Lower leg skin (tissue), 4 donors: ENCODE measurements at regions not wholly inside any gene's neighbourhood (a gene's known extent, or its start where the extent isn't known, plus 50 kb on each side); places are given as distances from the start of the nearest gene placed in this dataset.

Source experiments
- DNase-seq, 2 donors: peaks; one replicate each; pipeline ENCODE4 v3.0.0-alpha.2; 2019; ENCODE audit warnings: low spot score in 2 of 2
- H3K4me3 ChIP-seq: fragments of 200-600 bp; sonication (generic); 2 replicates; pipeline ENCODE4 v1.5.1; 2017; ENCODE audit warnings: mild to moderate bottlenecking, low read depth; ENCODE audit not compliant: poor library complexity, severe bottlenecking
- CTCF ChIP-seq, 3 donors: fragments of 450-650 bp; IDR thresholded peaks; one replicate each; pipeline ENCODE4 v1.5.1; 2016; ENCODE audit warnings: antibody characterized with exemption in 3 of 3, mild to moderate bottlenecking in 3 of 3, moderate library complexity in 2 of 3
- POLR2A ChIP-seq, 2 donors: fragments of 450-650 bp; IDR thresholded peaks; one replicate each; pipeline ENCODE4 v1.6.1; 2016 to 2017; ENCODE audit warnings: antibody characterized with exemption in 2 of 2, mild to moderate bottlenecking in 1 of 2, moderate library complexity in 1 of 2
- WGBS, 2 donors: methylation state at CpG; one replicate each; pipeline ENCODE4 v1.1.5; 2018; 5-methylcytosine and 5-hydroxymethylcytosine counted together
- intact Hi-C: fragments of 100-400 bp; cut with DNase I; formaldehyde crosslinking; loops from one replicate; pipeline ENCODE4 v1.15.0; 2023; ENCODE audit warnings: low total_unique reads

DNA sequence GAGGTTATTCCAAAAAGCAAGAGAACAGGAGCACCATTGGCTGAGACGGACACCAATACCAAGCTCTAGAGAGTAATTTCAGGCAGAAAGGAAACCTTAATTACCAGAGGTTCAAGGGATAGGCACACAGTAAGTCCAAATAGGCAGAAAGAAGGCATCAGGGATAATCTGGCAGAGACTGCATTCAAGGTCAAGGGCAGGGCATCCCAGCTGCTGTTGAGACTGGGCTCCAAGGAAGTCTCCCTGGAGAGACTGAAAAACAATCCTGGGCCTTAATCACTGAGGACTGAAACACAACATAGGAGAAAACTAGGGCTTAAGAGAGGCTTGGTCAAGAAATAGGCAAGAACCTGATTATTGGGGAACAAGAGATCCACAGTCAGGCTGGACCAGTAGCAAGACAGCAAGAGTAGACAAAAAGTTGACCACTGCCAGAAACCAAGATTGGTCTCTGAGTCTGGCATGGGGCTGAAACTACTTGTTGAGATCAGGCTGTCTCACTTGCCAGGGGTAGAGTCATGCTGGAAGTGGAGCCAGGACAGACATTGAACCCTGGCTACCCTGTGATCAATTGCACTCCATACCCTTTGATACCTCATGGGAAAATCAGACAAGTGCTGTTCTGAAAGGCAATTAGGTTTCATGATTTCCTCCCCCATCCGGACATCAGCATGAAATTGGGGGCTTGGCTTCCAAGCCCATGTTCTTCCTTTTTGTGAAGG is 193.2 kb upstream of the TNP1 start:
- WGBS, 2 donors = 90 to 99% methylated on average over 2 of the region's 2 CpGs
- TF ChIP-seq POLR2A (IDR thresholded peaks at IDR 0.05) (no peak), CTCF (IDR thresholded peaks at IDR 0.05) (no peak)
- peak in 1 of 2 donors; percentile 53 for DNase-seq
- H3K4me3 ChIP-seq = no peak overlapping the region
- intact Hi-C loops = no loop called here

- DNase-seq = no peak
- no peak overlapping the region for H3K4me3 ChIP-seq
- WGBS, 2 donors = 64 to 69% methylated on average over 2 of the region's 2 CpGs
- TF ChIP-seq CTCF (IDR thresholded peaks at IDR 0.05) = no peak
- no peak for TF ChIP-seq POLR2A (IDR thresholded peaks at IDR 0.05)
- intact Hi-C loops = no loop called here
Observed at GRCh38 chr2:217051416-217051815, 191.6 kb upstream of the TNP1 start.

GRCh38 chr2:217049956-217050355 is 190.1 kb upstream of the TNP1 start:
- DNase-seq = peak in 1 of 2 donors; percentile 68
- no peak for TF ChIP-seq CTCF (IDR thresholded peaks at IDR 0.05)
- TF ChIP-seq POLR2A (IDR thresholded peaks at IDR 0.05) = no peak
- 60 to 70% methylated on average over 3 of the region's 3 CpGs for WGBS, 2 donors
- no peak overlapping the region for H3K4me3 ChIP-seq
- intact Hi-C loops = no loop called here

- intact Hi-C loops = no loop called here
- peak in 1 of 2 donors; percentile 34 for DNase-seq
- TF ChIP-seq POLR2A (IDR thresholded peaks at IDR 0.05) = no peak
- no peak for TF ChIP-seq CTCF (IDR thresholded peaks at IDR 0.05)
- H3K4me3 ChIP-seq = no peak overlapping the region
- 68 to 74% methylated on average over 7 of the region's 7 CpGs for WGBS, 2 donors
Observed at GRCh38 chr2:217049422-217049821, 189.6 kb upstream of the TNP1 start.

DNA sequence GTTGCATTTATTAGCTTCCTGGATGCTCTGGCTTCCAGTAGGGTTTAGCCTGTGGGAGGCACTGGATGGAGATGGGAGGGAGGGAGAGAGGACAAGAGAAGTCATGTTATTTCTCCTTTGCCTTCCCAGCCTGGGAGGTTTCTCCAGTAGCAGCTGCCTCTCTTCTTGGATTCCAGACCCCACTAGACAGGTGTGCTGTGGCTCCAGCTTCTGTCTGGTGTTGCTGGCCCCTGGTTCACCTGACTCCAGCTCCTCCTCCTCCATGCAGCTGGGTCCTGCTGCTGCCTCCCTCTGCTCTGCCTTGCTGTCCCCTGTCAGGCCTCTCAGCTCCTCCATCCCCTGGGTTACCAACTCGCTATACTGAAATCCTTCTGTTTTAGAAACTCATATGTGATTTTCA is 188.9 kb upstream of the TNP1 start:
- TF ChIP-seq CTCF (IDR thresholded peaks at IDR 0.05) (no peak), POLR2A (IDR thresholded peaks at IDR 0.05) (no peak)
- 87 to 89% methylated on average over 1 of the region's 1 CpG for WGBS, 2 donors
- DNase-seq = peak in 1 of 2 donors; percentile 53
- no peak overlapping the region for H3K4me3 ChIP-seq
- intact Hi-C loops = no loop called here

GRCh38 chr2:217047631-217048030 is 187.8 kb upstream of the TNP1 start:
- H3K4me3 ChIP-seq = no peak overlapping the region
- TF ChIP-seq POLR2A (IDR thresholded peaks at IDR 0.05) (no peak), CTCF (IDR thresholded peaks at IDR 0.05) (no peak)
- WGBS, 2 donors = 86 to 100% methylated on average over 1 of the region's 1 CpG
- DNase-seq = no peak
- intact Hi-C loops = no loop called here
